LoVo (cell line): ENCODE measurements at regions not wholly inside any gene's neighbourhood (a gene's known extent, or its start where the extent isn't known, plus 50 kb on each side); places are given as distances from the start of the nearest gene placed in this dataset.
"Not testable (repeated sequence)": the region's sequence is repeated elsewhere in the genome, so short reads cannot be mapped to it uniquely, and the experiment has no call there.

Experiments
- DNase-seq: peaks from one replicate; pipeline ENCODE4 v3.0.0-alpha.2; 2016; ENCODE audit warnings: low spot score

DNA sequence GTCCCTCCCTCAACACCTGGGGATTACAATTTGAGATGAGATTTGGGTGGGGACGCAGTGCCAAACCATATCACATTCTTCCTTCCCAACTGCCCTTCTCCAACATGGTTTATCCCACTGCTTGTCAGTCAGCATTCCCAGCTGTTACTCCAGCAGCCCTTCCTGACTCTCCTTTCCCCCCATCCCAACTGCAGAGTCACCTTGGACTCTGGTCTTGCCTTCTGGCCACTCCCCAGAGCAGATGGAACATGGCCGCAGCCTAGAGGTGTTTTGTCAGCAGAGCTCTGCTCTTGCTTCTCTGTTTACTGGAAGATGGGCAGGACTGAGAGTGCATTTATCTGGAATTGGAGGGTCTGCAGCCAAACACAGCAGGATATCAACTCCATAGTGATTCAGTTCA is 51.2 kb upstream of the MEX3C start:
- no peak for DNase-seq

DNA sequence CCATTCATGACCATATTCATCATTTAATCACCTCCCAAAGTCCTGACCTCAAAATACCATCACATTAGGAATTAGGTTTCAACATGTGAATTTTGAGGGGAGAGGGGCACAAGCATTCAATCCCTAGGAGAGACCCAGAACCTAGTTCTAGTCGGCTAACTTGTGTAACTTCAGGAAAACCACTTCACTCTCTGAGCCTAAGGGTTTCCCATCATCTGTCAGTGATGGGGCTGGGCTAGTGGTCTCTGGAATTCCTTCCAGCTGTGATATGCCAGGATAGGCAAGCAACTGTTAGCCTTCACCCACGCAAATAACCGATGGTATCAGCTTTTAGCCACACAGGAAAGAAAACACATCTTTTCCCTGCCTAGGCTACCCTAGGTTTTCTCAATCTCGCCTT is 52.5 kb upstream of the MEX3C start:
- DNase-seq = no peak

DNA sequence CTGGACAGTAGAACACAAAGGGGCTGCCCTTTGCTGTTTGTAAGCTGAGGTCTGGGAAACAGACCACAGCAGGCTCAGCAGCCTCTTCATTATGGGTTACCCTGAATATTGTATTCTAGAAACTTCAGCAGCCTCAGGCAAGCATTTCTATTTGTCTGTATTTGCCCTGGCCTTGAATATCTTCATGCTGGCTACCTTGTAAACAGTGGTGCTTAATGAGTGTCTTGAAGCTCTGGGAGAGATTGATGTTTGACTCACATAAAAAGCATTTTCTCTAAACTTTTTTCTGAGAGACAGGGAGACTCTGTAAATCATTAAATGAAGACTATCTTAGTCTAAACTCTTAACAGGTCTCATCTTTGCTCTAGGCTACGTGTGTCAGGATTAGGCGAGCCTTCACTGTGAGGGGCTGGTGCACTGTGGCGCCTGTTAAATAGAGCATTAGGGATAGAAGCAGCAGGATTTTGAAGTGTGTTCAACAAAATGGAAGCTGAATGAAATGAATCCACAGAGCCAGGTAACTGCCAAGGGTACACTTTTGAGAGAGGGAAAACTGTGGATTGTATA is 53.1 kb upstream of the MEX3C start:
- no peak for DNase-seq

GRCh38 chr18:51251625-51252024 is 54.1 kb upstream of the MEX3C start:
- DNase-seq = no peak

DNA sequence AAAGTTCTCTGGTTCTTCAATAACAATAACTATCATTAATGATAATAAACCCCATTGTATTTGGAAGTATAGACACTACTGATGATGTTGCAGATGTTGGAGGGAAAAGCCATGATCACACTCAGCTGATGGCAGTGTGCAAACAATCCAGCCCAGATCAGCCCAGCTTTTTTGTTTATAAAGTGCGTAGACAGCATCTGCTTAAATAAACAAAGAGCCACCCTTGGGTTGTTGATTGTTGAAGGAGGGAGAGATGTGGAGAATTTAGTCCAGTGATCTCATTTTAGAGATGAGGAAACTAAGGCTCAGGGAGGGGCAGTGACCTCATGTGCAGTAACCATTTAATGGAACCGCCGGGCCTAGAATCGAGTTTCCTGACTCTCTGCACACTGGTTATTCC is 56.0 kb upstream of the MEX3C start:
- DNase-seq = no peak

DNA sequence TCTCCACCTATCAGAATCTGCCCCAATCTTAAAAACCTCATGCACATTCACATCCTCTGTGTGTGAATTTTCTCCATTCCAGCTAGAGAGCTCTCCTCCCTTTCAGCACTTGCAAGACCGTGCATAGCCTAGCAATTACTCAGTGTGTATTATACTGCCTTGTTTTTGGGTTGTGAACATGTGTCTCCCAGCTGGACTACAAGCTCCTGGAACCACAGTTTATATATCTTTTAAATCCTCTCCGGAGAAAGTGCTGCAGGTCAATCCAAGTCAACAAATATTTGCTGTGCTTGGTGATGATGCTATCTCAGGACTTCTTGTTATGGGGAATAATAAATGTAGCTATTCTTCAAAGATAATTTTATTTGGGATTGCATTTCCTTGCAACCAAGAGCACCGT is 58.2 kb upstream of the MEX3C start:
- no peak for DNase-seq

DNA sequence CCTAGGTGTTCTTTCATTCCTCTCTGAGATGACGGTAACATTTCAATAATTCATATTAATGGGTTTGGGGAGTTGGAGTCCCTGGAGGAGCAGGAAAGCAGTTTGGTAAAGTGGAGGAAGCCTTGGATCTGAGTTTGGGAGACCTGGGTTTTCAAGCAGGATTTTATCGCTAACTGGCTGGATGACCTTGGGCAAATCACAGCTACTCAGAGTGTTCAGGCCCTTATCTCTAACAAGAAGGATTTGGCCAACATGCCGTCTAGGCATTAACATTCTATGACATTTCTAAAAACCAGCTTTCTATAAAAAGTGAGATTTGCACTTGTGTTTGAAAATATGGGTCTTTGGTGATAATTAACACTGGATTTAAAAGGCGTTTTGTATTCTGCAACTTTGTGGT is 59.7 kb upstream of the MEX3C start:
- DNase-seq = no peak

GRCh38 chr18:51260118-51260517 is 62.6 kb upstream of the MEX3C start:
- no peak for DNase-seq

DNA sequence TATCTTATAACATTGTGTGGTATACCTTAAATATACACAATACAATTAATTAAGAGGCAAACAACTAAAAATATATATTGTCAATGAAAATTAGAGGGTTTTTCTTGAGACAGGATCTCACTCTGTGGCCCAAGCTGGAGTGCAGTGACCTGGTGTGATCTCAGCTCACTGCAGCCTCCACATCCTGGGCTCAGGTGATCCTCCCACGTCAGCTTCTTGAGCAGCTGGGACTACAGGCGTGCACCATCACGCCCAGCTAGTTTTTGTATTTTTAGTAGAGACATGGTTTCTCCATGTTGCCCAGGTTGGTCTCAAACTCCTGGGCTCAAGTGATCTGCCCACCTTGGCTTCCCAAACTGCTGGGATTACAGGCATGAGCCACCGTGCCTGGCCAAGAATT is 68.6 kb upstream of the MEX3C start:
- DNase-seq = not testable (repeated sequence)

DNA sequence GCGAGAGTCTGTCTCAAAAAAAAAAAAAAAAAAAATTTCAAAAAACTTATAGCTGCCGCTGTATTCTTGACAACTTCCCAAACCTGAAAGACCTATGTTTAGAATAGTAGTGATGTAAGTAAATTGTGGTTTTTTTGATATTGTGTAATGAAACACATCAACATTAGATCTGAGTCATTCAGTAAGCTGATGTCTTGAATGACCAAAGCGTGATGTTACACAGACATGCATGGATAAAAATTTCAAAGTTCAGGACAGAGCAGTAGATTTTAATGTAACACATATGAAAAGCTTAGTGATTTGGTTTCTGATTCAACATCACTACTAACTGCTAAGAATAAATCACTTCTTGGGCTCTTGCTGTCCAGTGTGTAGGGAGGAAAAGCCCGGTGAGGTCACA is 69.3 kb upstream of the MEX3C start:
- DNase-seq = no peak

GRCh38 chr18:51273437-51273836 is 76.0 kb upstream of the MEX3C start:
- DNase-seq = no peak

DNA sequence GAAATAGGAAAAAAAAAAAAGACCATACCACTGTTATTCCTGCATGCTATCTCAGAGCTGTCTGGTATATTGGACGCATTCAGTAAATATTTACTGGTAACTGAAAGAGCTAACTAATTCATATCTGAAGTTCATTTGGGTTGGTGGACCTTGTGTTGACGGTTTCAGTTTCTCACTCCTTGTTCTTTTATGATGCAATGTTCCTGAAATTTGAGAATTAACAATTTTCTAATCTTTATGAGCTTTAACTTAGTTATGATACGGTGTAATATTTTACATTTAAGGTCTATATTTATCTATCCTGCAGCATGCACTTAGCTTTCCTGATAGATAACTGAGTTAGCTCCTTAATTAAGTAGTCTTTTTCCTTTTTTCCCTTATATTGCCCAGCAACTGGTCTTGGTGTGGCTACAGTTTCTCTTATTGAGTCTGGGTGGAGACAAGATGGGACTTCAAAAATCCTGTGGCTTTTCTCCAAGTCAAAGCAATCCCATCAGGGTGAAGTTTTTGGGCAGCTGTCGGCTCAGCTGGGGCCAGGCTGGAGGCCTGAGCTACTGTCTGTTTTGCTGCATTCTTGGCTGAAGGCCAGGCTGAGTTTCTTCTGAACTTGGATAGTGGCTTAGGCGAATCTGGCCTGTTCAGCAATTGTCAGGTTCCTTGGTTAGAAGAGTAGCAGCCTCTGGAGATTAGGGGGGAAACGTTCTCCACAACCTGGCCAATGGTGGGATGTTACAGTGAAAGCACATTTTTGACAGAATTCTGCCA is 78.4 kb upstream of the MEX3C start:
- no peak for DNase-seq

GRCh38 chr18:51278045-51278649 is 80.7 kb upstream of the MEX3C start:
- peak; percentile 23 for DNase-seq

DNA sequence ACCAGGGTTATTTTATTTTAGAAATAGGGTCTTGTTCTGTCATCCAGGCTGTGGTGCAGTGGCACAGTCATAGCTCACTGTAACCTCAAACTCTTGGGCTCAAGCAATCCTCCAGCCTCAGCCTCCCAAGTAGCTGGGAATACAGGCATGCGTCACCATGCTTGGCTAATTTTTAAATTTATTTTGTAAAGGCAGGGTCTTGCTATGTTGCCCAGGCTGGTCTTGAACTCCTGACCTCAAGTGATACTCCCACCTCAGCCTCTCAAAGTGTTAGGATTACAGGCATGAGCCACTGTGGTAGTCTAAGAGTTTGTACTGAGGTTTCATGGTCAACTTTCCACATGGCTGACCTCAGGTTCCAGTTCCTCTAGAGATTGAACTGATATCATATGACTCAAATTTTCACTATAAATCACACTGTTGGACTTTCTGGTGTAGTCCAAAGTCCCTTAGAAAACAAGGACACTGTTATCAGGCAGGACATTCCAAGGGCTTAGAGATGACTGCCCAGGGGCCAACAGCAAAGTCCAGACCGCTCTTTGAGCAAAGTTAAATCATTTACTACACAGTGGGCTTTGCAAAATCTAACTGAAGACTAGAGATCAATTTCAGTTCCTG is 82.0 kb upstream of the MEX3C start:
- DNase-seq = no peak

GRCh38 chr18:51287818-51288508 is 90.5 kb upstream of the MEX3C start:
- DNase-seq = no peak

- no peak for DNase-seq
Measured at GRCh38 chr18:51288582-51288981, 91.1 kb upstream of the MEX3C start.

GRCh38 chr18:51290860-51291259 is 93.4 kb upstream of the MEX3C start:
- DNase-seq = no peak

DNA sequence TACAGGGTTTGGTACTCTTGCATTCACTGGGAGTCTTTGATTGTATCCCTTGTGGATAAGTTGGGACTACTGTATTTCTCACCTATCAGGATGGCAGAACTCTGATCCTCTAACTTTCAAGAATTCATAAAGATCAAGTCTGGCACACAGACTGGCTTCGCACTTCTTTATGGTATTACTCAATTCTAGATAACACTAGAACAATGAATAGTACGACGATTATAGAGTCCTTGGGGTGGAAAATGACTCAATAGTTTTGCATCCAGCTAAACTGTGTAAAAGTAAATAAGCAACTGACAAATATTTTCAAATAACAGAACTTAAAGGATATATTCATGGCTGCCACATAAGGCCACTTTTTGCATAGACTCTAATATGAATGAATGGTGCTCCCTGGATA is 103.4 kb upstream of the MEX3C start:
- no peak for DNase-seq

DNA sequence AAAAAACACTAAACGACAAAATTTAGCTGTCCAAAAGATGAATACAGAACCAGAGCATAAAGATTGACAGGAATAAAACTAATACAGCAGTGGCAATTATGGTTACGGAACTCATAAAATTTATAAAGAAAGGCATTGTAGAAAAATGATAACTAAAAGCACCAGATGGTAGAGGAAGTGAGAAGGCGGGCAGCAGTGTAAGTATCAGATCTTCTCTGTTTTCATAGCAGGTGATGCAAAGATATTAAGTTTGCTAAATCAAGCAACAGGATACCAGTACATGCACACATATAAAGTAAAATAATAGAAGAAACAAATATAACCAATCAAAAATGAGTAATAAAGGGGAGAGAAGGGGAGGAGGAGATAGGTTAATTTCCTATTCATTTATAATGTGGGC is 103.9 kb upstream of the MEX3C start:
- no peak for DNase-seq

DNA sequence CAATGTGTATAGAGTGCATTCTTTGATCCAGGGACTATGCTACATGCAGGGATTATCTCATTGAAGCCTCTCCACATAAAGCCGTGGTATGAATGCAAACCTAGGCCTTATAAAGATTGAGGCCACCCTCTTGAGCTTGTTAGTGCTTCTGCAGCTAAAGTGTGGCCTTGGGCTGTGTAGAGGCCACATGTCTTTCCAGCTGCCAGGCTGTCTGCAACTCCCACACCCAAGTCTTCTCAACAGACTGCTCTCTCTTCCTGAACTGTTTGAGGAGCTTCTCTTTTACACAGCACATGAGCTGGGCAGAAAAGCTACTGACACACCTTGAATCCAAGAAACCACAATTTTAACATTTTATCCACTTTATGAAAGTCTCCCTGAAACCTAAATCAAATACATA is 119.2 kb upstream of the MEX3C start:
- no peak for DNase-seq

DNA sequence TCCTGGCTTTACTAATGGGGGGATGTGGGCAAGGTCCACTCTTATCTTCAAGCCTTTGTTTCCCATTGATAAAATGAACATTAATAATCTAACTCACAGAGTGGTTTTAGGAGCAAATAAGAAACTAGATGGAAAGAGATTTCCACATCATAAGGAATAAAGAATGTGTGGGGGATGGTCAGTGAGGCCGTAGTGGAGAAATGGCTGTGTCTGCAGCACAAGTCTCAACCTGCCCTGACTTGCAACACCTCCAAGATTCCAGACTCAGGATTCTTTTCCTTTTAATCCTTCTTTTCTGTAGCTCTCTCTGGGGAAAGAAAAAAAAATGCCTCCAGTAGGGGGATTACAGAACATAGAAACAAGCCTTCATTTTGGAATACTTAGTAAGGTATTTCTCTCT is 124.2 kb upstream of the MEX3C start:
- no peak for DNase-seq

GRCh38 chr18:51323961-51324360 is 126.5 kb upstream of the MEX3C start:
- DNase-seq = no peak

DNA sequence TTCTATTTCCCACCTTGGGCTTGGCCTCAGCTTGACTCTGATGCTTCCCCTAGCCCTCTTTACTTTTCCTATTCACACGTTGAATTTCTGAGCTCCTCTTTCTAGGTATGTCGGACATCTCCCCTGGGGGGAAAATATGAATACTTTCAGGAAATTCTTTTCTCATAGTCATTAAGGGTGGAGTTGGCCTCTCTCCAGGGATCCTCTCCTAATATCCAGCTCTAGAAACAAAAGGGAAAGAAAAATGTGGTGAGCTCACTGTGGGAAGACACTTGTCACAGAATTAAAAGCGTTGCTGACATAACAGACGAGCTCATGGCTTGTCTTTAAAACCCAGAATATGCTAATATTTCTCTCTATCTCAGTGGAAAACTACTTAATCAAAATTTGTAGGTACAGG is 132.7 kb upstream of the MEX3C start:
- DNase-seq = peak; percentile 7
